Hepatocyte (in vitro differentiated cells): ENCODE measurements at regions not wholly inside any gene's neighbourhood (a gene's known extent, or its start where the extent isn't known, plus 50 kb on each side); places are given as distances from the start of the nearest gene placed in this dataset.

Experiments used
- EZH2 ChIP-seq: fragments of 200-600 bp; sonication (generic); IDR thresholded peaks from 2 replicates; pipeline ENCODE4 v1.6.1; 2016; ENCODE audit warnings: antibody characterized with exemption, mild to moderate bottlenecking, borderline replicate concordance
- TF ChIP-seq, protein P1 (sequence below): fragments of 200-600 bp; sonication (generic); IDR thresholded peaks from 2 replicates; pipeline ENCODE4 v1.5.1; 2016; ENCODE audit warnings: antibody characterized with exemption, mild to moderate bottlenecking; ENCODE audit not compliant: poor library complexity

DNA sequence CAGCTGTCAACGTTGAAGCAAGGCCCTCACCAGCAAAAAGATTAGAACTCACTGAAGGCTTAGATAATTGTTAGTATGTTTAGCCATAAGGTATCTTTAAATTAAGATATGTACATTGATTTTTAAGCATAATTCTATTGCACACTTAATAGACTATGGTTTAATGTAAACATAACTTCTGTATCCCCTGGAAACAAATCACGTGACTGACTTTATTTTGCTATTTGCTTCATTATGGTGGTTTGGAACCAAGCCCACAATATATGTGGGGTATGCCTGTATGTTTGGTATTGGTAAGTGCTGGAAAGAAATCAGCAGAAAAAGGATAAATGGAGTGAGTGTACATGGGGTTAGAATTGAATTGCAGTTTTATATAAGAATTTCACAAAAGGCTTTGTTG lies 111.9 kb downstream of the NMUR2 start:
- TF ChIP-seq, protein P1, sequence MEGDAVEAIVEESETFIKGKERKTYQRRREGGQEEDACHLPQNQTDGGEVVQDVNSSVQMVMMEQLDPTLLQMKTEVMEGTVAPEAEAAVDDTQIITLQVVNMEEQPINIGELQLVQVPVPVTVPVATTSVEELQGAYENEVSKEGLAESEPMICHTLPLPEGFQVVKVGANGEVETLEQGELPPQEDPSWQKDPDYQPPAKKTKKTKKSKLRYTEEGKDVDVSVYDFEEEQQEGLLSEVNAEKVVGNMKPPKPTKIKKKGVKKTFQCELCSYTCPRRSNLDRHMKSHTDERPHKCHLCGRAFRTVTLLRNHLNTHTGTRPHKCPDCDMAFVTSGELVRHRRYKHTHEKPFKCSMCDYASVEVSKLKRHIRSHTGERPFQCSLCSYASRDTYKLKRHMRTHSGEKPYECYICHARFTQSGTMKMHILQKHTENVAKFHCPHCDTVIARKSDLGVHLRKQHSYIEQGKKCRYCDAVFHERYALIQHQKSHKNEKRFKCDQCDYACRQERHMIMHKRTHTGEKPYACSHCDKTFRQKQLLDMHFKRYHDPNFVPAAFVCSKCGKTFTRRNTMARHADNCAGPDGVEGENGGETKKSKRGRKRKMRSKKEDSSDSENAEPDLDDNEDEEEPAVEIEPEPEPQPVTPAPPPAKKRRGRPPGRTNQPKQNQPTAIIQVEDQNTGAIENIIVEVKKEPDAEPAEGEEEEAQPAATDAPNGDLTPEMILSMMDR: no peak
- TF ChIP-seq EZH2: no peak
